Loucy (cell line): ENCODE measurements at regions not wholly inside any gene's neighbourhood (a gene's known extent, or its start where the extent isn't known, plus 50 kb on each side); places are given as distances from the start of the nearest gene placed in this dataset.
"Not testable (repeated sequence)": the region's sequence is repeated elsewhere in the genome, so short reads cannot be mapped to it uniquely, and the experiment has no call there.

ENCODE experiments used
- H2AFZ ChIP-seq: fragments of 200-600 bp; sonication (generic); 2 replicates; pipeline ENCODE4 v1.6.0; 2016; ENCODE audit warnings: antibody characterized with exemption, mild to moderate bottlenecking, low read length, moderate library complexity
- H3F3A ChIP-seq: fragments of 200-600 bp; 2 replicates; pipeline ENCODE4 v1.6.0; 2016; ENCODE audit warnings: antibody characterized with exemption, low read depth, mild to moderate bottlenecking
- H3K27me3 ChIP-seq: fragments of 200-600 bp; sonication (generic); 2 replicates; pipeline ENCODE4 v1.6.1; 2014; ENCODE audit warnings: low read length, mild to moderate bottlenecking; ENCODE audit not compliant: insufficient read depth, poor library complexity, severe bottlenecking
- H3K36me3 ChIP-seq: fragments of 200-600 bp; sonication (generic); 2 replicates; pipeline ENCODE4 v1.6.1; 2016; ENCODE audit warnings: low read length; ENCODE audit not compliant: insufficient read depth
- H3K4me1 ChIP-seq: fragments of 200-600 bp; sonication (generic); 2 replicates; pipeline ENCODE4 v1.5.1; 2014; ENCODE audit warnings: low read length, mild to moderate bottlenecking; ENCODE audit not compliant: insufficient read depth, poor library complexity, severe bottlenecking
- H3K4me2 ChIP-seq: fragments of 200-600 bp; sonication (generic); 2 replicates; pipeline ENCODE4 v1.6.0; 2014; ENCODE audit warnings: antibody characterized with exemption, low read length, low read depth, mild to moderate bottlenecking; ENCODE audit not compliant: poor library complexity, severe bottlenecking
- H3K4me3 ChIP-seq: fragments of 200-600 bp; sonication (generic); 2 replicates; pipeline ENCODE4 v1.5.1; 2014; ENCODE audit warnings: low read length, mild to moderate bottlenecking, mixed read lengths; ENCODE audit not compliant: poor library complexity, severe bottlenecking
- H3K79me2 ChIP-seq: fragments of 200-600 bp; sonication (generic); 2 replicates; pipeline ENCODE4 v1.6.1; 2014; ENCODE audit warnings: low read length; ENCODE audit not compliant: insufficient read depth
- H3K9ac ChIP-seq: fragments of 200-600 bp; sonication (generic); 2 replicates; pipeline ENCODE4 v1.6.0; 2014; ENCODE audit warnings: mild to moderate bottlenecking, low read depth, low read length, moderate library complexity; ENCODE audit not compliant: poor library complexity, severe bottlenecking
- H3K9me2 ChIP-seq: fragments of 200-600 bp; sonication (generic); replicated peaks from 2 replicates; pipeline ENCODE4 v1.6.1; 2016; ENCODE audit warnings: low read depth, low read length, mixed read lengths
- H3K9me3 ChIP-seq: fragments of 200-600 bp; sonication (generic); 2 replicates; pipeline ENCODE4 v1.6.1; 2014; ENCODE audit warnings: mild to moderate bottlenecking, antibody characterized with exemption, low read length, low read depth; ENCODE audit not compliant: insufficient read depth
- H4K20me1 ChIP-seq: fragments of 200-600 bp; sonication (generic); 2 replicates; pipeline ENCODE4 v1.6.0; 2014; ENCODE audit warnings: antibody characterized with exemption, low read length, mild to moderate bottlenecking; ENCODE audit not compliant: insufficient read depth, poor library complexity, severe bottlenecking
- EZH2phosphoT487 ChIP-seq: fragments of 200-600 bp; IDR thresholded peaks from 2 replicates; pipeline ENCODE4 v1.6.1; 2018; ENCODE audit warnings: antibody characterized with exemption, mild to moderate bottlenecking, moderate library complexity, borderline replicate concordance
- TF ChIP-seq, protein P1 (sequence below): fragments of 200-600 bp; sonication (generic); conservative IDR thresholded peaks from 2 replicates; pipeline ENCODE4 v1.5.1; 2014; ENCODE audit warnings: mild to moderate bottlenecking, antibody characterized with exemption, low read length

DNA sequence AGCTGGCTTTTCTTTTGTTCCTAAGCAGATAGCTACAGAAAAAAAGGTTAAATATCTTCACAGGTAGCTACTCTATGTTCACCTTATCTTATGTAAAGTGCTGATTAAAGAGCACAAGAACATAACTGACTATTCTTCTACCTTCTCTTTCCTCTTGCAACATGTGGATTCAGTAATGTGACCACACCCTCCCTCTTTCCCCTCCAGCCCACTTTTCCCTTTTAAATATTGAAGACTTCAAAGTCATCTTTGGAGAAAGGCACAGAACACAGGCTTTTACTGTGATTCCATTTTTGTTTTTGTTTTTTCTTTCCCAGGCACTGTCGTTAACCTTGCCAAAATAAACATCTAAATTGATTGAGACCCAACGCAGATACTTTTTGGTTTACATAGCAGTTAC, 418.1 kb upstream of the CDH20 start:
- Histone ChIP-seq H3K4me3 (no peak overlapping the region), H3K9me3 (no peaks in the 10 kb centered on the region)

DNA sequence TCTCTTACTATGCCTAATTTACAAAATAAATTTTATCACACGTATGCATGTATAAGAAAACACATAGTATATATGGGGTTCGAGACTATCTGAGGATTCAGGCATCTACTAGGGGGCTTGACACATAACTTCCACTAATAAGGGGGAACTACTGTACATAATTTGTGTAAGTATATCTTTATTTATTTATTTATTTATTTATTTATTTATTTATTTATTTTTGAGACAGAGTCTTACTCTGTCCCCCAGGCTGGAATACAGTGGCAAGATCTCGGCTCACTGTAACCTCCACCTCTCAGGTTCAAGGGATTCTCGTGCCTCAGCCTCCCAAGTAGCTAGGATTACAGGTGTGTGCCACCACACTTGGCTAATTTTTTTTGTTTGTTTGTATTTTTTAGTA, 414.4 kb upstream of the CDH20 start:
- H3K9ac ChIP-seq, H3K9me2 ChIP-seq, H3K4me3 ChIP-seq, H3K4me2 ChIP-seq, H3K36me3 ChIP-seq, H3K4me1 ChIP-seq, H3K79me2 ChIP-seq, H3K27me3 ChIP-seq, H4K20me1 ChIP-seq, H3F3A ChIP-seq, H2AFZ ChIP-seq, H3K9me3 ChIP-seq: not testable (repeated sequence)

More for the DNA sequence above, 418.1 kb upstream of the CDH20 start:
- Histone ChIP-seq H3K4me1 (no peaks in the 10 kb centered on the region), H2AFZ (no peak overlapping the region), H3F3A (no peaks in the 10 kb centered on the region), H3K9ac (no peak overlapping the region), H4K20me1 (no peaks in the 10 kb centered on the region), H3K4me2 (no peak overlapping the region), H3K9me2 (0 out of 2 replicates have a peak, but pooled peaks cover 3% of the 10 kb centered on the region), H3K79me2 (no peaks in the 10 kb centered on the region), H3K36me3 (no peaks in the 10 kb centered on the region), H3K27me3 (no peaks in the 10 kb centered on the region)
- TF ChIP-seq, protein P1, sequence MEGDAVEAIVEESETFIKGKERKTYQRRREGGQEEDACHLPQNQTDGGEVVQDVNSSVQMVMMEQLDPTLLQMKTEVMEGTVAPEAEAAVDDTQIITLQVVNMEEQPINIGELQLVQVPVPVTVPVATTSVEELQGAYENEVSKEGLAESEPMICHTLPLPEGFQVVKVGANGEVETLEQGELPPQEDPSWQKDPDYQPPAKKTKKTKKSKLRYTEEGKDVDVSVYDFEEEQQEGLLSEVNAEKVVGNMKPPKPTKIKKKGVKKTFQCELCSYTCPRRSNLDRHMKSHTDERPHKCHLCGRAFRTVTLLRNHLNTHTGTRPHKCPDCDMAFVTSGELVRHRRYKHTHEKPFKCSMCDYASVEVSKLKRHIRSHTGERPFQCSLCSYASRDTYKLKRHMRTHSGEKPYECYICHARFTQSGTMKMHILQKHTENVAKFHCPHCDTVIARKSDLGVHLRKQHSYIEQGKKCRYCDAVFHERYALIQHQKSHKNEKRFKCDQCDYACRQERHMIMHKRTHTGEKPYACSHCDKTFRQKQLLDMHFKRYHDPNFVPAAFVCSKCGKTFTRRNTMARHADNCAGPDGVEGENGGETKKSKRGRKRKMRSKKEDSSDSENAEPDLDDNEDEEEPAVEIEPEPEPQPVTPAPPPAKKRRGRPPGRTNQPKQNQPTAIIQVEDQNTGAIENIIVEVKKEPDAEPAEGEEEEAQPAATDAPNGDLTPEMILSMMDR, result no peak
- TF ChIP-seq EZH2phosphoT487, result no peak

DNA sequence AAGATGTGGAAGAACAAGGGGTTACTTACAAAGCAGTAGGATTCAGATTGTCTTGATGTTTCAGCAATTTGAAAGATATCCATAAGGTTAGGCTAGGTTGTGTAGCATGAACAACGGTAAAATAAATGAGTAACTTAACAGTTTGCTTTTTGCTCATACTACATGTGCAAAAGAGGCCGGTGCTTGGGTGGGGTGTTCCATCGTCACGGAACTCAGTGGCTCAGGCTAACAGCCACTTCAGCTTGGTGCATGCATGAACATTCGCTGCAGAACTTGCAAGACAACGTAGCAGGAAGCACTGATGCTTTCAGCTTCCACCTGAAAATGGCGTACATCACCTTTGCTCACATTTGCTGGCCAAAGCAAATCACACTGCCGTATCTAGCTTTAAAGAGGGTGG, 407.3 kb upstream of the CDH20 start:
- Histone ChIP-seq H3K79me2 (no peaks in the 10 kb centered on the region), H4K20me1 (no peaks in the 10 kb centered on the region), H2AFZ (no peak overlapping the region), H3K9ac (no peak overlapping the region), H3K36me3 (no peaks in the 10 kb centered on the region), H3F3A (no peaks in the 10 kb centered on the region), H3K27me3 (no peaks in the 10 kb centered on the region), H3K4me2 (no peak overlapping the region), H3K4me1 (no peaks in the 10 kb centered on the region), H3K9me3 (no peaks in the 10 kb centered on the region), H3K4me3 (no peak overlapping the region), H3K9me2 (no peaks in the 10 kb centered on the region)
- TF ChIP-seq, protein P1, result no peak
- TF ChIP-seq EZH2phosphoT487, result no peak

DNA sequence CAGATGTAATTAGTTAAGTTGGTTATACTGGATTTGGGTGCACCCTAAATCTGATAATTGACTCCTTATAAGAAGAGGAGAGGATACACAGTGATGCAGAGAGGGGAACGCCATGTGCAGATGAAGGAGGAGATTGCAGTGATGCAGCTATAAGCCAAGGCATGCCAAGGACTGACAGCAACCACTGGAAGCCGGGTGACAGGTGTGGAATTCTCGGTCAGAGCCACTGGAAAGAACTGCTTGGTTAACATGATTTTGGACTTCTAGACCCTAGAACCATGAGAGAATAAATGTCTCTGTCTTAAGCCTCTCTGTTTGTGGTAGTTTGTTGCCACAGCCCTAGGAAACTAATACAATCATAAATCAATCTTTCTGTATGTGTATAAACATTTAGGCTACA, 403.3 kb upstream of the CDH20 start:
- Histone ChIP-seq H3K27me3 (no peaks in the 10 kb centered on the region), H3K9me2 (0 out of 2 replicates have a peak, but pooled peaks cover 4% of the 10 kb centered on the region), H3K9me3 (no peaks in the 10 kb centered on the region), H3K4me2 (no peak overlapping the region), H3K9ac (no peak overlapping the region), H2AFZ (no peak overlapping the region), H3K36me3 (no peaks in the 10 kb centered on the region), H3K4me1 (no peaks in the 10 kb centered on the region), H4K20me1 (no peaks in the 10 kb centered on the region), H3K79me2 (no peaks in the 10 kb centered on the region), H3K4me3 (no peak overlapping the region), H3F3A (no peaks in the 10 kb centered on the region)
- no peak for TF ChIP-seq EZH2phosphoT487
- TF ChIP-seq, protein P1, result no peak
